ENCODE measurements at regions not wholly inside any gene's neighbourhood (a gene's known extent, or its start where the extent isn't known, plus 50 kb on each side); places are given as distances from the start of the nearest gene placed in this dataset.

- no peak for TF ChIP-seq CREB1 (IDR thresholded peaks at IDR 0.05)
Observed at GRCh38 chr2:122023059-122023864, 267.8 kb downstream of the TSN start (continued).
